ENCODE measurements at regions not wholly inside any gene's neighbourhood (a gene's known extent, or its start where the extent isn't known, plus 50 kb on each side); places are given as distances from the start of the nearest gene placed in this dataset.

- no peak overlapping the region for H3K27ac ChIP-seq
- H3K9me3 ChIP-seq (ENCODE audit: control insufficient read depth, low read length) = no peaks in the 10 kb centered on the region
- no peak overlapping the region for H3K4me3 ChIP-seq (ENCODE audit: low read depth, low read length)
- no peaks in the 10 kb centered on the region for H3K27me3 ChIP-seq (ENCODE audit: control insufficient read depth, insufficient read depth, low read length)
- TF ChIP-seq CTCF (IDR thresholded peaks at IDR 0.05) = no peak
- H3K4me1 ChIP-seq = peaks cover 2% of the 10 kb centered on the region
- H3K79me2 ChIP-seq = no peaks in the 10 kb centered on the region
- peak overlapping the region; percentile 84 for H2AFZ ChIP-seq
- H3K4me2 ChIP-seq (ENCODE audit: low read length) = no peak overlapping the region
- no peaks in the 10 kb centered on the region for H3K36me3 ChIP-seq (ENCODE audit: control insufficient read depth, insufficient read depth, low read length)
- H3K9ac ChIP-seq = no peak overlapping the region
Observed at GRCh38 chrX:107324493-107325310, 118.3 kb downstream of the DNAAF6 start.

GRCh38 chrX:107325467-107325866, 119.1 kb downstream of the DNAAF6 start:
- H3K4me1 ChIP-seq = peaks cover 2% of the 10 kb centered on the region
- no peaks in the 10 kb centered on the region for H3K27me3 ChIP-seq (ENCODE audit: control insufficient read depth, insufficient read depth, low read length)
- no peak for TF ChIP-seq CTCF (IDR thresholded peaks at IDR 0.05)
- H3K9me3 ChIP-seq (ENCODE audit: control insufficient read depth, low read length) = no peaks in the 10 kb centered on the region
- no peaks in the 10 kb centered on the region for H3K79me2 ChIP-seq
- H3K4me2 ChIP-seq (ENCODE audit: low read length) = no peak overlapping the region
- no peak overlapping the region for H2AFZ ChIP-seq
- H3K27ac ChIP-seq = no peak overlapping the region
- no peak overlapping the region for H3K4me3 ChIP-seq (ENCODE audit: low read depth, low read length)
- H3K36me3 ChIP-seq (ENCODE audit: control insufficient read depth, insufficient read depth, low read length) = no peaks in the 10 kb centered on the region
- no peak overlapping the region for H3K9ac ChIP-seq

GRCh38 chrX:107348051-107348450, 101.4 kb upstream of the FRMPD3 start:
- Histone ChIP-seq H3K4me1 (no peaks in the 10 kb centered on the region), H2AFZ (no peak overlapping the region), H3K9ac (no peak overlapping the region), H3K9me3 (ENCODE audit: control insufficient read depth, low read length) (no peaks in the 10 kb centered on the region), H3K79me2 (no peaks in the 10 kb centered on the region), H3K4me3 (ENCODE audit: low read depth, low read length) (no peak overlapping the region), H3K27ac (no peak overlapping the region), H3K27me3 (ENCODE audit: control insufficient read depth, insufficient read depth, low read length) (no peaks in the 10 kb centered on the region), H3K4me2 (ENCODE audit: low read length) (no peak overlapping the region), H3K36me3 (ENCODE audit: control insufficient read depth, insufficient read depth, low read length) (no peaks in the 10 kb centered on the region)
- no peak for TF ChIP-seq CTCF (IDR thresholded peaks at IDR 0.05)

GRCh38 chrX:107348990-107349389, 100.5 kb upstream of the FRMPD3 start:
- H3K9ac ChIP-seq = no peak overlapping the region
- no peaks in the 10 kb centered on the region for H3K36me3 ChIP-seq (ENCODE audit: control insufficient read depth, insufficient read depth, low read length)
- H3K9me3 ChIP-seq (ENCODE audit: control insufficient read depth, low read length) = no peaks in the 10 kb centered on the region
- H3K27me3 ChIP-seq (ENCODE audit: control insufficient read depth, insufficient read depth, low read length) = no peaks in the 10 kb centered on the region
- no peaks in the 10 kb centered on the region for H3K79me2 ChIP-seq
- H3K27ac ChIP-seq = no peak overlapping the region
- no peak for TF ChIP-seq CTCF (IDR thresholded peaks at IDR 0.05)
- H3K4me1 ChIP-seq = no peaks in the 10 kb centered on the region
- H3K4me2 ChIP-seq (ENCODE audit: low read length) = no peak overlapping the region
- no peak overlapping the region for H2AFZ ChIP-seq
- H3K4me3 ChIP-seq (ENCODE audit: low read depth, low read length) = no peak overlapping the region

- no peak overlapping the region for H3K4me2 ChIP-seq (ENCODE audit: low read length)
- no peaks in the 10 kb centered on the region for H3K4me1 ChIP-seq
- no peak overlapping the region for H3K27ac ChIP-seq
- no peaks in the 10 kb centered on the region for H3K36me3 ChIP-seq (ENCODE audit: control insufficient read depth, insufficient read depth, low read length)
- no peaks in the 10 kb centered on the region for H3K27me3 ChIP-seq (ENCODE audit: control insufficient read depth, insufficient read depth, low read length)
- H3K9ac ChIP-seq = no peak overlapping the region
- H3K9me3 ChIP-seq (ENCODE audit: control insufficient read depth, low read length) = no peaks in the 10 kb centered on the region
- H3K79me2 ChIP-seq = no peaks in the 10 kb centered on the region
- no peak overlapping the region for H2AFZ ChIP-seq
- no peak for TF ChIP-seq CTCF (IDR thresholded peaks at IDR 0.05)
- H3K4me3 ChIP-seq (ENCODE audit: low read depth, low read length) = no peak overlapping the region
Observed at GRCh38 chrX:107355533-107355932, 93.9 kb upstream of the FRMPD3 start.

All from parathyroid adenoma (tissue), 2 donors.